Thoracic aorta (tissue), 2 donors: ENCODE measurements at regions not wholly inside any gene's neighbourhood (a gene's known extent, or its start where the extent isn't known, plus 50 kb on each side); places are given as distances from the start of the nearest gene placed in this dataset.

ENCODE experiments used
- ATAC-seq: fragments of 150-250 bp; one replicate; pipeline ENCODE4 v1.8.0; 2017; ENCODE audit warnings: low read depth; ENCODE audit not compliant: insufficient number of reproducible peaks, low FRiP score
- DNase-seq: peaks from one replicate; pipeline ENCODE4 v3.0.0-alpha.2; 2020; ENCODE audit warnings: low spot score
- H3K27ac ChIP-seq, 2 donors: fragments of 200-600 bp; sonication (generic); 1 replicate in 1 of 2; 2 replicates in 1 of 2; pipeline ENCODE4 v1.5.1; 2016; ENCODE audit warnings: mild to moderate bottlenecking in 2 of 2, moderate library complexity in 2 of 2
- H3K27me3 ChIP-seq: fragments of 200-600 bp; sonication (generic); replicated peaks from 2 replicates; pipeline ENCODE4 v1.6.0; 2016; ENCODE audit warnings: mild to moderate bottlenecking; ENCODE audit not compliant: insufficient read depth
- H3K36me3 ChIP-seq: fragments of 200-600 bp; sonication (generic); one replicate; pipeline ENCODE4 v1.5.1; 2016
- H3K4me1 ChIP-seq, 2 donors: fragments of 200-600 bp; sonication (generic); 1 replicate in 1 of 2; 2 replicates in 1 of 2; pipeline versions ENCODE4 v1.5.1 to v1.6.0; 2016; ENCODE audit warnings: low read depth in 2 of 2, mild to moderate bottlenecking in 1 of 2; ENCODE audit not compliant: control insufficient read depth in 1 of 2
- H3K4me3 ChIP-seq: fragments of 200-600 bp; sonication (generic); 2 replicates; pipeline ENCODE4 v1.5.1; 2016; ENCODE audit warnings: mild to moderate bottlenecking
- H3K9me3 ChIP-seq: fragments of 200-600 bp; sonication (generic); 2 replicates; pipeline ENCODE4 v1.5.1; 2016
- TF ChIP-seq, protein P1 (sequence below): fragments of 200-600 bp; sonication (generic); IDR thresholded peaks from one replicate; pipeline ENCODE4 v1.5.1; 2019; ENCODE audit warnings: antibody characterized with exemption

DNA sequence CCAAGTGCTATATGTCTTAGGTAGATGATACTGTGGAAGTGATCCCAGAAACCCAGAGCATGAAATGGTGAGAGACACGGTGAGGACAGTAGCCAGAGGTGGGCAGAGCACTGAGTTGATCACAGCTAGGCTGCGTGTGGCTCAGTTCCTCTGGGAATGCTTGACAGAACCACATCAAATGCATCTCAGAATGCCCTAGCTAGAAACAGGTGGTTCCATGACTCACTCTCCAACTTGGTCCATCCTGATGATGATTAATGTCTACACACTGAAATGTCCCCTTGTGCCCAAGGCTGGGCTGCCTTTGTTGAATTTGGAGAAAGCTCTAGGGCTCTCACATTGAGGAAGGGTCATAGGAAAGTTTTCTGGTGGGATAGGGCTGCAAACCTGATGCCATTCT, 113.6 kb downstream of the ZNF518B start:
- DNase-seq (no peak), ATAC-seq (no peak)
- Histone ChIP-seq H3K4me1 (no peaks in the 10 kb centered on the region), H3K4me3 (no peak overlapping the region), H3K27me3 (no peaks in the 10 kb centered on the region), H3K27ac (no peak overlapping the region), H3K9me3 (no peaks in the 10 kb centered on the region), H3K36me3 (no peaks in the 10 kb centered on the region)
- TF ChIP-seq, protein P1, sequence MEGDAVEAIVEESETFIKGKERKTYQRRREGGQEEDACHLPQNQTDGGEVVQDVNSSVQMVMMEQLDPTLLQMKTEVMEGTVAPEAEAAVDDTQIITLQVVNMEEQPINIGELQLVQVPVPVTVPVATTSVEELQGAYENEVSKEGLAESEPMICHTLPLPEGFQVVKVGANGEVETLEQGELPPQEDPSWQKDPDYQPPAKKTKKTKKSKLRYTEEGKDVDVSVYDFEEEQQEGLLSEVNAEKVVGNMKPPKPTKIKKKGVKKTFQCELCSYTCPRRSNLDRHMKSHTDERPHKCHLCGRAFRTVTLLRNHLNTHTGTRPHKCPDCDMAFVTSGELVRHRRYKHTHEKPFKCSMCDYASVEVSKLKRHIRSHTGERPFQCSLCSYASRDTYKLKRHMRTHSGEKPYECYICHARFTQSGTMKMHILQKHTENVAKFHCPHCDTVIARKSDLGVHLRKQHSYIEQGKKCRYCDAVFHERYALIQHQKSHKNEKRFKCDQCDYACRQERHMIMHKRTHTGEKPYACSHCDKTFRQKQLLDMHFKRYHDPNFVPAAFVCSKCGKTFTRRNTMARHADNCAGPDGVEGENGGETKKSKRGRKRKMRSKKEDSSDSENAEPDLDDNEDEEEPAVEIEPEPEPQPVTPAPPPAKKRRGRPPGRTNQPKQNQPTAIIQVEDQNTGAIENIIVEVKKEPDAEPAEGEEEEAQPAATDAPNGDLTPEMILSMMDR, result no peak

DNA sequence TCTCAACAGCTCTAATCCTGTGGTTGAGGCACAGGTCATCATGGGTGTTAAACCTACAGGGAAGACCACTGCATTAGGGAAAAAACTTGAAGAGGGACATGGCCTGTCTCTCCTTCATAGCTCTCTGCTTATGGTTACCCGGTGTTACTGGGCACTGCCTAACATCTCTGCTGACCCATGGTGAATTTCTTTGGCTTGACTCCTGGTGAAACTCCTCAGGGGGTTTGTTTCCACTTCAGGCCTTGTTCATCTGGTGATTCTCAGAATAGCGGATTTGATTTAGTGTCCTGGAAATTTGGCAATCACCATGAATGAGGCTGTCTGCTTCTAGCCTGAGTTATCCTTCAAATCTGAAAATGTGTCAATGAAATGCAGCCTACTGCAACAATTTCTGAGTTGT, 114.4 kb downstream of the ZNF518B start:
- TF ChIP-seq, protein P1, result no peak
- DNase-seq (no peak), ATAC-seq (no peak)
- no peaks in the 10 kb centered on the region for H3K36me3 ChIP-seq
- H3K4me1 ChIP-seq, result no peaks in the 10 kb centered on the region
- H3K27me3 ChIP-seq, result no peaks in the 10 kb centered on the region
- no peaks in the 10 kb centered on the region for H3K9me3 ChIP-seq
- H3K4me3 ChIP-seq, result no peak overlapping the region
- no peak overlapping the region for H3K27ac ChIP-seq

DNA sequence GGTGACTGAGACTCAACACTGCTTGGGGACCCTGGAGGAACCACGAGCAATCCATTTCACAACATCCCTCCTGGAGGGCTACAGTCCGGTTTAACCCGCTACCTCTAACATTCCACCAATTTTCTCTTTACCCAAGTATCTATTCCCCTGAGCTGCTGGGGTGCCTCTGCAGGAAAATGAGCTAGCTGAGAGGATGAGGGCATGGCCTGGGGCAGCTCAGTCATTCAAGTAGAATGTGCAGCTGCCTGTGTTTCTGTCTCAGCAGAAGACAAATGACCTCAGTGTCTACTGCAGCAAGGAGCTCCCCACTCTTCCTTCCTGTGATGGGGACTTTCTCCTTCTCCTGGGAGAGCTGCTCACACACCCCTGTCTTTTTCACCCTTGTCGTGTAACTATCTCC, 120.8 kb downstream of the ZNF518B start:
- Histone ChIP-seq H3K9me3 (no peaks in the 10 kb centered on the region), H3K4me3 (no peak overlapping the region), H3K27ac (no peak overlapping the region), H3K36me3 (no peaks in the 10 kb centered on the region), H3K27me3 (no peaks in the 10 kb centered on the region), H3K4me1 (no peaks in the 10 kb centered on the region)
- DNase-seq (no peak), ATAC-seq (no peak)
- TF ChIP-seq, protein P1, result no peak

- DNase-seq, result no peak
- Histone ChIP-seq H3K27me3 (no peaks in the 10 kb centered on the region), H3K4me3 (no peak overlapping the region), H3K4me1 (no peaks in the 10 kb centered on the region), H3K27ac (no peak overlapping the region), H3K9me3 (no peaks in the 10 kb centered on the region), H3K36me3 (no peaks in the 10 kb centered on the region)
- no peak for ATAC-seq
- TF ChIP-seq, protein P1, result no peak
These were observed 122.2 kb downstream of the ZNF518B start for GRCh38 chr4:10335050-10335449.

GRCh38 chr4:10334506-10335028, 122.7 kb downstream of the ZNF518B start:
- ATAC-seq, result no peak
- TF ChIP-seq, protein P1, result no peak
- H3K4me3 ChIP-seq, result no peak overlapping the region

More at GRCh38 chr4:10334506-10335028, 122.7 kb downstream of the ZNF518B start:
- DNase-seq, result no peak
- H3K36me3 ChIP-seq, result no peaks in the 10 kb centered on the region
- no peaks in the 10 kb centered on the region for H3K27me3 ChIP-seq
- H3K9me3 ChIP-seq, result no peaks in the 10 kb centered on the region
- no peaks in the 10 kb centered on the region for H3K4me1 ChIP-seq
- H3K27ac ChIP-seq, result no peak overlapping the region
